GM23248 (cell line): ENCODE measurements at regions not wholly inside any gene's neighbourhood (a gene's known extent, or its start where the extent isn't known, plus 50 kb on each side); places are given as distances from the start of the nearest gene placed in this dataset.

Source experiments
- EZH2 ChIP-seq: fragments of 200-600 bp; sonication (generic); IDR thresholded peaks from 2 replicates; pipeline ENCODE4 v1.6.1; 2018; ENCODE audit warnings: antibody characterized with exemption, mild to moderate bottlenecking; ENCODE audit not compliant: insufficient read depth, poor library complexity, severe bottlenecking
- EZH2phosphoT487 ChIP-seq: fragments of 200-600 bp; sonication (generic); IDR thresholded peaks from 2 replicates; pipeline ENCODE4 v1.6.1; 2018; ENCODE audit warnings: antibody characterized with exemption, moderate library complexity, mild to moderate bottlenecking, low read depth; ENCODE audit not compliant: insufficient read depth

- TF ChIP-seq EZH2 (no peak), EZH2phosphoT487 (no peak)
These were observed 272.4 kb upstream of the MYO3A start for GRCh38 chr10:25661632-25662031.
